HG03342 (cell line): ENCODE measurements at regions not wholly inside any gene's neighbourhood (a gene's known extent, or its start where the extent isn't known, plus 50 kb on each side); places are given as distances from the start of the nearest gene placed in this dataset.

Experiments used
- ATAC-seq: cut with Tn5 transposase; IDR thresholded peaks from one replicate; pipeline ENCODE4 v1.9.1; 2021; ENCODE audit warnings: mild to moderate bottlenecking, moderate library complexity; ENCODE audit not compliant: unreplicated experiment

- ATAC-seq = no peak
Observed at GRCh38 chr18:65567372-65567771, 183.4 kb upstream of the CDH7 start.

GRCh38 chr18:65548316-65548715 is 202.5 kb upstream of the CDH7 start:
- no peak for ATAC-seq

- no peak for ATAC-seq
Observed at GRCh38 chr18:65547046-65547445, 203.8 kb upstream of the CDH7 start.

GRCh38 chr18:65544701-65545100 is 206.1 kb upstream of the CDH7 start:
- ATAC-seq = no peak

- no peak for ATAC-seq
Observed at GRCh38 chr18:65527879-65528633, 222.8 kb upstream of the CDH7 start.

GRCh38 chr18:65526099-65526498 is 224.7 kb upstream of the CDH7 start:
- ATAC-seq = no peak

GRCh38 chr18:65523461-65523860 is 227.4 kb upstream of the CDH7 start:
- ATAC-seq = no peak

- no peak for ATAC-seq
Observed at GRCh38 chr18:65522907-65523306, 227.9 kb upstream of the CDH7 start.

- no peak for ATAC-seq
Observed at GRCh38 chr18:65516209-65516608, 234.6 kb upstream of the CDH7 start.

- no peak for ATAC-seq
Observed at GRCh38 chr18:65498605-65499004, 252.2 kb upstream of the CDH7 start.

GRCh38 chr18:65487569-65487968 is 263.2 kb upstream of the CDH7 start:
- no peak for ATAC-seq

GRCh38 chr18:65477455-65477854 is 273.4 kb upstream of the CDH7 start:
- no peak for ATAC-seq

GRCh38 chr18:65468881-65469280 is 281.9 kb upstream of the CDH7 start:
- no peak for ATAC-seq

GRCh38 chr18:65464361-65464760 is 286.5 kb upstream of the CDH7 start:
- ATAC-seq = no peak

GRCh38 chr18:65459741-65460140 is 291.1 kb upstream of the CDH7 start:
- ATAC-seq = no peak

- ATAC-seq = no peak
Observed at GRCh38 chr18:65458871-65459270, 291.9 kb upstream of the CDH7 start.

- ATAC-seq = no peak
Observed at GRCh38 chr18:65439188-65439587, 311.6 kb upstream of the CDH7 start.

- ATAC-seq = no peak
Observed at GRCh38 chr18:65436430-65436829, 314.4 kb upstream of the CDH7 start.

GRCh38 chr18:65435534-65435933 is 315.3 kb upstream of the CDH7 start:
- no peak for ATAC-seq

- no peak for ATAC-seq
Observed at GRCh38 chr18:65429601-65430000, 321.2 kb upstream of the CDH7 start.

- no peak for ATAC-seq
Observed at GRCh38 chr18:65425366-65425765, 325.4 kb upstream of the CDH7 start.

GRCh38 chr18:65423776-65424175 is 327.0 kb upstream of the CDH7 start:
- ATAC-seq = no peak

- ATAC-seq = no peak
Observed at GRCh38 chr18:65422544-65423136, 328.2 kb upstream of the CDH7 start.
